ENCODE measurements at regions not wholly inside any gene's neighbourhood (a gene's known extent, or its start where the extent isn't known, plus 50 kb on each side); places are given as distances from the start of the nearest gene placed in this dataset.
"Not testable (repeated sequence)": the region's sequence is repeated elsewhere in the genome, so short reads cannot be mapped to it uniquely, and the experiment has no call there.

- no peak for DNase-seq (ENCODE audit: low spot score)
Measured at GRCh38 chr3:174540116-174540908, 318.8 kb upstream of the NAALADL2 start.

- DNase-seq (ENCODE audit: low spot score), result no peak
Measured at GRCh38 chr3:174541708-174542315, 317.3 kb upstream of the NAALADL2 start.

GRCh38 chr3:174547801-174548435, 311.2 kb upstream of the NAALADL2 start:
- DNase-seq (ENCODE audit: low spot score), result no peak

GRCh38 chr3:174548841-174549623, 310.1 kb upstream of the NAALADL2 start:
- no peak for DNase-seq (ENCODE audit: low spot score)

- no peak for DNase-seq (ENCODE audit: low spot score)
Measured at GRCh38 chr3:174581558-174581957, 277.6 kb upstream of the NAALADL2 start.

- no peak for DNase-seq (ENCODE audit: low spot score)
Measured at GRCh38 chr3:174583396-174583795, 275.7 kb upstream of the NAALADL2 start.

GRCh38 chr3:174587137-174587536, 272.0 kb upstream of the NAALADL2 start:
- DNase-seq (ENCODE audit: low spot score), result not testable (repeated sequence)

- DNase-seq (ENCODE audit: low spot score), result no peak
Measured at GRCh38 chr3:174596447-174596982, 262.6 kb upstream of the NAALADL2 start.

GRCh38 chr3:174598885-174599439, 260.2 kb upstream of the NAALADL2 start:
- DNase-seq (ENCODE audit: low spot score), result no peak

GRCh38 chr3:174613173-174613572, 246.0 kb upstream of the NAALADL2 start:
- DNase-seq (ENCODE audit: low spot score), result no peak

GRCh38 chr3:174614036-174614435, 245.1 kb upstream of the NAALADL2 start:
- no peak for DNase-seq (ENCODE audit: low spot score)

GRCh38 chr3:174618368-174619080, 240.6 kb upstream of the NAALADL2 start:
- DNase-seq (ENCODE audit: low spot score), result no peak

GRCh38 chr3:174619239-174619638, 239.9 kb upstream of the NAALADL2 start:
- no peak for DNase-seq (ENCODE audit: low spot score)

- no peak for DNase-seq (ENCODE audit: low spot score)
Measured at GRCh38 chr3:174620138-174620537, 239.0 kb upstream of the NAALADL2 start.

- no peak for DNase-seq (ENCODE audit: low spot score)
Measured at GRCh38 chr3:174620855-174621472, 238.2 kb upstream of the NAALADL2 start.

- DNase-seq (ENCODE audit: low spot score), result no peak
Measured at GRCh38 chr3:174633342-174633741, 225.8 kb upstream of the NAALADL2 start.

- DNase-seq (ENCODE audit: low spot score), result no peak
Measured at GRCh38 chr3:174636451-174636850, 222.7 kb upstream of the NAALADL2 start.

- no peak for DNase-seq (ENCODE audit: low spot score)
Measured at GRCh38 chr3:174639406-174639805, 219.7 kb upstream of the NAALADL2 start.

GRCh38 chr3:174639970-174640369, 219.2 kb upstream of the NAALADL2 start:
- no peak for DNase-seq (ENCODE audit: low spot score)

GRCh38 chr3:174640932-174641331, 218.2 kb upstream of the NAALADL2 start:
- no peak for DNase-seq (ENCODE audit: low spot score)

- DNase-seq (ENCODE audit: low spot score), result no peak
Measured at GRCh38 chr3:174644287-174644686, 214.8 kb upstream of the NAALADL2 start.
